H9 (cell line): ENCODE measurements at regions not wholly inside any gene's neighbourhood (a gene's known extent, or its start where the extent isn't known, plus 50 kb on each side); places are given as distances from the start of the nearest gene placed in this dataset.
"Not testable (repeated sequence)": the region's sequence is repeated elsewhere in the genome, so short reads cannot be mapped to it uniquely, and the experiment has no call there.

Experiments used
- DNase-seq: peaks from one replicate; pipeline ENCODE4 v3.0.0-alpha.2; 2017
- H2AFZ ChIP-seq: one replicate; pipeline ENCODE4 v1.6.1; 2013; ENCODE audit warnings: mild to moderate bottlenecking, low read length, control low read depth, moderate library complexity
- H2AK5ac ChIP-seq: 2 replicates; pipeline ENCODE4 v1.6.1; 2013; ENCODE audit warnings: low read length, control low read depth, mixed read lengths; ENCODE audit not compliant: insufficient read length
- H2BK120ac ChIP-seq: one replicate; pipeline ENCODE4 v1.6.1; 2013; ENCODE audit warnings: low read depth, mild to moderate bottlenecking, low read length, control low read depth, inconsistent platforms; ENCODE audit not compliant: poor library complexity, severe bottlenecking
- H2BK12ac ChIP-seq: 2 replicates; pipeline ENCODE4 v1.6.1; 2013; ENCODE audit warnings: low read length, control low read depth, mixed read lengths, low read depth; ENCODE audit not compliant: insufficient read length
- H2BK15ac ChIP-seq: 2 replicates; pipeline ENCODE4 v1.6.1; 2013; ENCODE audit warnings: low read depth, low read length, control low read depth
- H2BK20ac ChIP-seq: one replicate; pipeline ENCODE4 v1.6.1; 2013; ENCODE audit warnings: low read depth, mild to moderate bottlenecking, low read length, control low read depth, inconsistent platforms; ENCODE audit not compliant: poor library complexity, severe bottlenecking
- H2BK5ac ChIP-seq: 2 replicates; pipeline ENCODE4 v1.6.1; 2013; ENCODE audit warnings: low read length, control low read depth, mixed read lengths; ENCODE audit not compliant: insufficient read length
- H3K14ac ChIP-seq: 2 replicates; pipeline ENCODE4 v1.6.1; 2013; ENCODE audit warnings: low read length, control low read depth; ENCODE audit not compliant: insufficient read depth
- H3K18ac ChIP-seq: 2 replicates; pipeline ENCODE4 v1.6.1; 2013; ENCODE audit warnings: low read depth, mild to moderate bottlenecking, mixed read lengths, low read length, control low read depth; ENCODE audit not compliant: insufficient read length
- H3K23ac ChIP-seq: 2 replicates; pipeline ENCODE4 v1.6.1; 2013; ENCODE audit warnings: low read length, control low read depth, mixed read lengths, low read depth; ENCODE audit not compliant: insufficient read length
- H3K23me2 ChIP-seq: 2 replicates; pipeline ENCODE4 v1.6.1; 2013; ENCODE audit warnings: low read depth, mild to moderate bottlenecking, mixed read lengths, low read length, control low read depth; ENCODE audit not compliant: insufficient read length, poor library complexity, severe bottlenecking
- H3K27ac ChIP-seq: 2 replicates; pipeline ENCODE4 v1.5.1; 2013; ENCODE audit warnings: low read length, control low read depth, mixed read lengths, low read depth; ENCODE audit not compliant: insufficient read length
- H3K27me3 ChIP-seq: 2 replicates; pipeline ENCODE4 v1.6.1; 2013; ENCODE audit warnings: low read length, control low read depth, inconsistent platforms; ENCODE audit not compliant: insufficient read depth
- H3K4ac ChIP-seq: 2 replicates; pipeline ENCODE4 v1.6.1; 2013; ENCODE audit warnings: low read depth, mild to moderate bottlenecking, control low read depth, inconsistent platforms, low read length, moderate library complexity
- H3K4me1 ChIP-seq: 2 replicates; pipeline ENCODE4 v1.6.1; 2013; ENCODE audit warnings: low read length, control low read depth, inconsistent platforms; ENCODE audit not compliant: insufficient read depth
- H3K4me2 ChIP-seq: 2 replicates; pipeline ENCODE4 v1.6.1; 2013; ENCODE audit warnings: low read length, control low read depth, mixed read lengths; ENCODE audit not compliant: insufficient read length, insufficient read depth
- H3K56ac ChIP-seq: 2 replicates; pipeline ENCODE4 v1.6.1; 2013; ENCODE audit warnings: low read depth, mild to moderate bottlenecking, mixed read lengths, low read length, control low read depth; ENCODE audit not compliant: insufficient read length
- H3K79me1 ChIP-seq: 2 replicates; pipeline ENCODE4 v1.6.1; 2013; ENCODE audit warnings: low read depth, mild to moderate bottlenecking, moderate library complexity, low read length, control low read depth, inconsistent platforms; ENCODE audit not compliant: insufficient read depth, poor library complexity, severe bottlenecking
- H3K79me2 ChIP-seq: 2 replicates; pipeline ENCODE4 v1.6.1; 2013; ENCODE audit warnings: low read length, control low read depth, inconsistent platforms; ENCODE audit not compliant: insufficient read depth
- H3K9ac ChIP-seq: 2 replicates; pipeline ENCODE4 v1.6.1; 2013; ENCODE audit warnings: low read length, control low read depth, mixed read lengths; ENCODE audit not compliant: insufficient read length; ENCODE audit errors: extremely low read depth
- H3K9me3 ChIP-seq: one replicate; pipeline ENCODE4 v1.6.1; 2013; ENCODE audit warnings: low read depth, low read length, inconsistent platforms; ENCODE audit not compliant: control insufficient read depth
- H3T11ph ChIP-seq: one replicate; pipeline ENCODE4 v1.6.1; 2013; ENCODE audit warnings: mild to moderate bottlenecking, low read length, control low read depth, inconsistent platforms
- H4K20me1 ChIP-seq: one replicate; pipeline ENCODE4 v1.6.1; 2013; ENCODE audit not compliant: control insufficient read depth, insufficient read length, insufficient read depth
- H4K5ac ChIP-seq: 2 replicates; pipeline ENCODE4 v1.6.1; 2013; ENCODE audit warnings: low read depth, mild to moderate bottlenecking, mixed read lengths, low read length, control low read depth; ENCODE audit not compliant: insufficient read length
- H4K8ac ChIP-seq: replicated peaks from 2 replicates; pipeline ENCODE4 v1.6.1; 2013; ENCODE audit warnings: low read length, control low read depth, mixed read lengths, low read depth; ENCODE audit not compliant: insufficient read length
- H4K91ac ChIP-seq: 2 replicates; pipeline ENCODE4 v1.6.1; 2013; ENCODE audit warnings: low read depth, mild to moderate bottlenecking, moderate library complexity, mixed read lengths, low read length, control low read depth; ENCODE audit not compliant: insufficient read length
- H3K27ac Mint-ChIP-seq, 3 experiments: 2 replicates in 2 of 3; 3 replicates in 1 of 3; pipeline ENCODE4 v1.8.0; 2020 to 2021; ENCODE audit warnings: mixed read lengths in 3 of 3, mild to moderate bottlenecking in 1 of 3, moderate library complexity in 1 of 3
- H3K27me3 Mint-ChIP-seq: 2 replicates; pipeline ENCODE4 v1.8.0; 2021; ENCODE audit warnings: low read depth, mild to moderate bottlenecking, moderate library complexity, mixed read lengths
- H3K36me3 Mint-ChIP-seq, 3 experiments: 2 replicates in 2 of 3; 3 replicates in 1 of 3; pipeline ENCODE4 v1.8.0; 2020 to 2021; ENCODE audit warnings: low read depth in 3 of 3, mixed read lengths in 3 of 3; ENCODE audit not compliant: insufficient read depth in 1 of 3
- H3K4me1 Mint-ChIP-seq, 2 experiments: 2 replicates each; pipeline ENCODE4 v1.8.0; 2020; ENCODE audit warnings: mixed read lengths in 2 of 2
- H3K4me3 Mint-ChIP-seq, 2 experiments: 2 replicates in 1 of 2; 3 replicates in 1 of 2; pipeline ENCODE4 v1.8.0; 2020 to 2021; ENCODE audit warnings: mild to moderate bottlenecking in 2 of 2, mixed read lengths in 2 of 2, moderate library complexity in 1 of 2
- H3K9me3 Mint-ChIP-seq, 2 experiments: 2 replicates in 1 of 2; 3 replicates in 1 of 2; pipeline ENCODE4 v1.8.0; 2020; ENCODE audit warnings: mild to moderate bottlenecking in 2 of 2, mixed read lengths in 2 of 2, moderate library complexity in 1 of 2
- WGBS: extraction: QIAGEN DNeasy Blood & Tissue Kit; methylation state at CpG from one replicate; pipeline ENCODE4 v1.1.7; 2013; ENCODE audit warnings: missing lambda C conversion rate, low lambda C conversion rate, mixed read lengths; ENCODE audit not compliant: insufficient read length; ENCODE audit errors: extremely low coverage; 5-methylcytosine and 5-hydroxymethylcytosine counted together
- TF ChIP-seq, protein P1 (sequence below): fragments of 200-600 bp; sonication (generic); conservative IDR thresholded peaks from 3 replicates; pipeline ENCODE4 v1.8.0; 2021; ENCODE audit warnings: antibody characterized with exemption, mild to moderate bottlenecking

GRCh38 chr15:93748710-93749109 lies 482.7 kb upstream of the MCTP2 start:
- no peaks in the 10 kb centered on the region for H3K4me1 ChIP-seq
- H3K27me3 ChIP-seq: no peaks in the 10 kb centered on the region
- no peak overlapping the region for H2AK5ac ChIP-seq
- H3K79me1 ChIP-seq: no peaks in the 10 kb centered on the region
- no peak overlapping the region for H3K4ac ChIP-seq
- TF ChIP-seq, protein P1, sequence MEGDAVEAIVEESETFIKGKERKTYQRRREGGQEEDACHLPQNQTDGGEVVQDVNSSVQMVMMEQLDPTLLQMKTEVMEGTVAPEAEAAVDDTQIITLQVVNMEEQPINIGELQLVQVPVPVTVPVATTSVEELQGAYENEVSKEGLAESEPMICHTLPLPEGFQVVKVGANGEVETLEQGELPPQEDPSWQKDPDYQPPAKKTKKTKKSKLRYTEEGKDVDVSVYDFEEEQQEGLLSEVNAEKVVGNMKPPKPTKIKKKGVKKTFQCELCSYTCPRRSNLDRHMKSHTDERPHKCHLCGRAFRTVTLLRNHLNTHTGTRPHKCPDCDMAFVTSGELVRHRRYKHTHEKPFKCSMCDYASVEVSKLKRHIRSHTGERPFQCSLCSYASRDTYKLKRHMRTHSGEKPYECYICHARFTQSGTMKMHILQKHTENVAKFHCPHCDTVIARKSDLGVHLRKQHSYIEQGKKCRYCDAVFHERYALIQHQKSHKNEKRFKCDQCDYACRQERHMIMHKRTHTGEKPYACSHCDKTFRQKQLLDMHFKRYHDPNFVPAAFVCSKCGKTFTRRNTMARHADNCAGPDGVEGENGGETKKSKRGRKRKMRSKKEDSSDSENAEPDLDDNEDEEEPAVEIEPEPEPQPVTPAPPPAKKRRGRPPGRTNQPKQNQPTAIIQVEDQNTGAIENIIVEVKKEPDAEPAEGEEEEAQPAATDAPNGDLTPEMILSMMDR: no peak
- no peaks in the 10 kb centered on the region for H3K9me3 ChIP-seq
- H3K27ac ChIP-seq: no peak overlapping the region
- H2AFZ ChIP-seq: no peak overlapping the region
- H3K4me1 Mint-ChIP-seq: no peaks in the 10 kb centered on the region
- DNase-seq: no peak
- H3K23ac ChIP-seq: no peak overlapping the region
- no peak overlapping the region for H2BK5ac ChIP-seq
- H3K27me3 Mint-ChIP-seq: peaks cover 4% of the 10 kb centered on the region; the same call in 1 of the 2 replicates
- no peak overlapping the region for H2BK15ac ChIP-seq
- no peak overlapping the region for H4K8ac ChIP-seq
- H3K18ac ChIP-seq: no peak overlapping the region
- no peaks in the 10 kb centered on the region for H4K20me1 ChIP-seq
- H3K36me3 Mint-ChIP-seq: peaks cover 0 to 6% (median 3%) of the 10 kb centered on the region in 3 experiments; a peak in 3 of 7 replicates
- no peak overlapping the region for H4K5ac ChIP-seq
- H3T11ph ChIP-seq: no peak overlapping the region
- H3K9ac ChIP-seq: no peak overlapping the region
- no peak overlapping the region for H4K91ac ChIP-seq
- H2BK20ac ChIP-seq: no peak overlapping the region
- no peak overlapping the region for H3K27ac Mint-ChIP-seq
- no peaks in the 10 kb centered on the region for H3K79me2 ChIP-seq
- H3K23me2 ChIP-seq: no peaks in the 10 kb centered on the region
- no peak overlapping the region for H2BK12ac ChIP-seq
- no peak overlapping the region for H3K14ac ChIP-seq
- H3K4me3 Mint-ChIP-seq: no peak overlapping the region
- no peak overlapping the region for H3K56ac ChIP-seq
- no peak overlapping the region for H2BK120ac ChIP-seq
- H3K9me3 Mint-ChIP-seq: peaks cover 15 to 25% of the 10 kb centered on the region in 2 experiments; a peak in 4 of 5 replicates
- H3K4me2 ChIP-seq: no peak overlapping the region

DNA sequence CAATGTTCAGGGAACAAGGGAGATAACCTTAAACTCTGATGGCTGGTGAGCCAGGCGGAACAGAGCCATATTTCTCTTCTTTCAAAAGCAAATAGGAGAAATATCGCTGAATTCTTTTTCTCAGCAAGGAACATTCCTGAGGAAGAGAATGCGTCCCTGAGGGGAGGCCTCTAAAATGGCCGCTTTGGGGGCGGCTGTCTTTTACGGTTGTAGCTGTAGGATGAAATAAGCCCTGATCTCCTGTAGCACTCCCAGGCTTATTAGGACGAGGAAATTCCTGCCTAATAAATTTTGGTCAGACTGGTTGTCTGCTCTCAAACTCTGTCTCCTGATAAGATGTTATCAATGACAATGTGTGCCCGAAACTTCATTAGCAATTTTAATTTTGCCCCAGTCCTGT lies 496.4 kb upstream of the MCTP2 start:
- H3K23me2 ChIP-seq, H3T11ph ChIP-seq, H3K23ac ChIP-seq, H3K4me2 ChIP-seq, H3K9ac ChIP-seq, H3K4me1 Mint-ChIP-seq, DNase-seq, H3K27me3 ChIP-seq, H3K18ac ChIP-seq, H2BK15ac ChIP-seq, H3K56ac ChIP-seq, H4K5ac ChIP-seq, H4K20me1 ChIP-seq, H3K4ac ChIP-seq, H4K8ac ChIP-seq, H3K79me2 ChIP-seq, H3K27ac ChIP-seq, H2BK20ac ChIP-seq, H2BK12ac ChIP-seq, H3K27ac Mint-ChIP-seq, H2BK120ac ChIP-seq, H3K4me3 Mint-ChIP-seq, H3K27me3 Mint-ChIP-seq, H3K4me1 ChIP-seq, H3K79me1 ChIP-seq, H2AK5ac ChIP-seq, H3K9me3 ChIP-seq, H3K14ac ChIP-seq, H4K91ac ChIP-seq, H2BK5ac ChIP-seq, H2AFZ ChIP-seq: not testable (repeated sequence)
- Mint-ChIP-seq H3K9me3 (peaks cover 4 to 15% of the 10 kb centered on the region in 2 experiments), H3K36me3 (peaks cover 9 to 24% (median 15%) of the 10 kb centered on the region in 3 experiments)
- no CpG with 5 or more reads among the region's 8 CpGs for WGBS
